GM18861 (cell line): ENCODE measurements at regions not wholly inside any gene's neighbourhood (a gene's known extent, or its start where the extent isn't known, plus 50 kb on each side); places are given as distances from the start of the nearest gene placed in this dataset.
"Not testable (repeated sequence)": the region's sequence is repeated elsewhere in the genome, so short reads cannot be mapped to it uniquely, and the experiment has no call there.

Experiments
- ATAC-seq: cut with Tn5 transposase; IDR thresholded peaks from one replicate; pipeline ENCODE4 v1.9.1; 2021; ENCODE audit not compliant: unreplicated experiment

DNA sequence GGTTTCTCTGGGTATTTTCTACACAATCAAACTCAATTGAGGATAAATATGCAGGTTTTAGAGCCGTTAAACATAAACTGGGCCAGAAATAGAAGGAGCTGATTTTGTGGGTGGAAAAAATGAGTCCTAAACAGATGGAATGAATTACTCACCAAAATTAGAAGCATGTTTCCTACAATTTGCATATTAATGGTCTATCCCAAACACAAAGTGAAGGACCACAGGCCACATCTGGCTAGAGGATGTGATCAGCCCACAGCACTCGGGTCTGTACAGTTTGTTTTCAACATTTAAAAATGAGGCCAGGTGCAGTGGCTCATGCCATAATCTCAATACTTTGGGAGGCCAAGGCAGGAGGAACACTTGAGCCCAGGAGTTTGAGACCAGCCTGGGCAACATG is 296.3 kb downstream of the PREX1 start:
- no peak for ATAC-seq

DNA sequence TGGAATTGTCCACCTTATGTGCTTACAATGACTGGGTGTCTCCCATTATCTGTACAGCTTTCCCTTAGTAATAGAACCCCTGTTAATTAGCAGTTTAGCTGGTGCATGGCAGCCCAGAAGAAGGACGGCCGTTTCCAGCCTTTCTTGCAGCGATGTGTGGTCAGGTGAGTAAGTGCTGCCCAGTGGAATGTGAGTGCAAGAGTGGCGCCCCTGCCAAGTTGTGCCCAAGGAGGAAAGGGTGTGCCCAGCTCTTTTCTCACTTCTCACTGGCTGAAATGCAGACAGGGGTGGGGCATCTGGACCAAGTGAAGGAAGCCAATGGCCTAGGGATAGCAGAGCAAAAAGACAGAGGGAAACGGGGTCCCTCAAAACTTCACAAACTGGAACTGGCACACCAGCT is 296.8 kb downstream of the PREX1 start:
- no peak for ATAC-seq

DNA sequence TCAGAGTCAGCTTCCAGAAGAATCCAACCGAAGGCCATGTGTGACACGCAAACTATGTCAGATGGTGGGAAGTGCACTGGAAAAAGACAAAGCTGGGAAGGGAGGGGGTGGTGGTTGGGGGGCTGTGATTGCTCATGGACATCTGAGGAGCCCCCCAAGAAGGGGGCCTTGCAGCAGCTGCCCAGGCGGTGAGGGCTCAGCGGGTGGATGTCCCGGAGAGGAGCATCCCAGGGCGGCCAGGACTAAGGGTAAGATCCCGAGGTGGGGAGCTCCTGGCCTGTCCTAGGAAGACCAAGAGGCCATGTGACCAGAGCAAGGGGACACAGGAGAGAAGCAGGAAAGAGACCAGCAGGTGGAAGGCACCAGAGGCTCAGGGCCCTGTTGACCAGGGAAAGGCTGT is 299.5 kb downstream of the PREX1 start:
- ATAC-seq: no peak

DNA sequence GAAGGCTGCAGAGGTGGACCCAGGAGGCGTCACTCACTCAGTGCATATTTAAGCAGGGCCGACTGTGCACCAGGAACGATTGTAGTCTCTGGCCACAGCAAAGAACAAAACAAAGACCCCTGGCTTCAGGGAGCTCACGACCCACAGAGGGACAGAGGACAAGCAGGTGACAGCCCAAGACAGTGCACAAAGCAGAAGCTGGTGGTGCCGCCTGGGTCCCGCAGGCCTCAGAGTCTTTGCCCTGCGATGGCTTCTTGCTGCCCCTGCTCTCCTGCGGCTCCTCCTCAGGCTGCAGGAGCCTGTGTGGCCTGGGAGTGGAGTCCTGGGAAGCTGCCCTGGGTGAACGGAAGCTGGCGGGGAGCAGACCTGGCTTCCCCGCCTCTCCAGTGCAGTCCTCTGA is 300.0 kb downstream of the PREX1 start:
- ATAC-seq: no peak

DNA sequence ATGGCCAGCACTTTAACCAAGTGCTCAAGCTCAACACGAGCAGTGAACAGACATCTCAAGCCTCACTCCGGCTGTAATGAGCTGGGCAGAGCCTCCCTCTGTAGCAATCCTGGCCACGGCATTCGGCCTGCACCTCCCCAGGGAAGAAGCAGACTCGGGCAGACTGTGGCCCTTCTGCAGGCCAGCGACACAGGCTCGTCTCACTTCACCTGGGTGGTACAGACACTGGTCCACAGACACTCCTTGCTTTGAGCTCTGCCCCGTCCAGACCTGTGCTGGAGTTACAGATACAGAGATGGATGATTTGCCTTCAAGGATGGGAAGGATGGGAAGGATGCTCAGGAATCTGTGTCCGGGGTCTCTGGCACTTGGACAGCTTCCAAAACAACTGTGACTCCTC is 300.9 kb downstream of the PREX1 start:
- no peak for ATAC-seq

DNA sequence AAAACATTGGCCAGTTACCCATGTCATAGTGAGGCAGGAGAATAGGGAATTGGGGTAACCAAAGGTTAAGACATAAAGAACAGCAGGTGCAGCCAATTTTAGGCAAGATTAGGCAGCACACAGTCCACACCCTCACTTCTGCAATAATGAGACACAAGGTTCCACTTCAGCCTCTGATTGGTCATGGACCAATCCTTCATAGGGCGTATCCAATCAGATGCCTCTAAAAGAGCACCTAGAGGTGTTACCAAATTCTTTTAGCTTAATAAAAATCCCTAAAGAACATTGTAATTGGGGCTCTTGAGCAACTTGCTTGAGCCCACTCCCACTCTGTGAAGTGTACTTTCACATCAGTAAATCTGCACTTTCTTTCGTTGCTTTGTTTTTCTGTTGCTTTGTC is 302.4 kb downstream of the PREX1 start:
- ATAC-seq: no peak

DNA sequence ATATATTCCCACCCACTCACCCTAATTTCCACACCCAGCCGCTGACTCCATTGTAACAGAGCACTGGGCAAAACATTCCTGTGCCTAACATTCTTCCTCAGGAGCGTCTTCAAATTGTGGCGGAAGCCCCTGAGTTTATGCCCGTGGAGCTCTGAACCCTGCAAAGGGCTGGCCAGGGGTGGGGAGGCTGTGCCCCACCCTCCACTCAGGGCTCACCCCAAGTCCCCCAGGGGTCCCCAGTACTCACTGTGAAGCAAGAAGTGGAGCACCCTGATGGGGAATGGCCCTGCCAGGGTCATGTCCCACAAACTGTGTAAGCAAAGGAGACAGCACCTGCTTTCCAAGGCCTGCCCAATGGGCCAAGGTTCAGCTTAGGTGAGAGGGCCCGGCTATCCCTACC is 303.2 kb downstream of the PREX1 start:
- ATAC-seq: no peak

DNA sequence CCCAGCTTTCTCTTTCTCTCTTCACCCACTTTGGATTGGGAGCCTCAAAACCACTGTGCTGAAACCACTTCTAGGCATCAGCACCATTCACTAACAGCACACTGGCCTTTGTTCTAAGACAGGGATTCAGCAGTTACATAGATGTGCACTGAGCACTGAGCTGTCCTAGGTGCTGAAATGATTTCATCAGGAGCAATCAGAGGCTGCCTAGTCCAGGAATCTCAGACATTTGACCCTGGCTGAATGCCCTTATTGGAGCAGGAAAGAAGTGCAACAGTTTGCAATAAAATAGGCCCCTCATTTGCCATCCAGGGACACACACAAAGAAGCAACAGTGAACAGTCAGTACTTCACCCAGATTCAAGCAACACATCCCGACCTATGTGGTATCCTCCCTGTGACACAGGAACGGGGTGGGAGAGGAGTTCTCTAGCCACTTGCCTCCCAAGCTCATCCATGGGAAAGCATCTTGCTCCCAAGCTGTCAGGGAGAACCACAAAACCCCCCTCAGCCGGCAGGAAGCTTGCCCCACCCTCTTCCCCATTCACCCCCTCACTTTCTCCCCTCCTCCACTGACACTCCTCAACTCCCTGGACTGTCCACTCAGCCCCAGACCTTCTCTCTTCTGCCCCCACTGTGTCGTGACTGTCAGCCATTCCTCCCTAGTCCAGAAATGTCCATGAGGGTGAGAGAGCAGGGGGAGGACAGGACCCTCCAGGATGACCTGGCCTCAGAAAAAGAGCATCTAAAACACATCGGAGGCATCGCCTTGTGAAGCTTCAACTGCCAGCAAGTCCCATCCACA is 304.4 kb downstream of the PREX1 start:
- ATAC-seq: no peak

DNA sequence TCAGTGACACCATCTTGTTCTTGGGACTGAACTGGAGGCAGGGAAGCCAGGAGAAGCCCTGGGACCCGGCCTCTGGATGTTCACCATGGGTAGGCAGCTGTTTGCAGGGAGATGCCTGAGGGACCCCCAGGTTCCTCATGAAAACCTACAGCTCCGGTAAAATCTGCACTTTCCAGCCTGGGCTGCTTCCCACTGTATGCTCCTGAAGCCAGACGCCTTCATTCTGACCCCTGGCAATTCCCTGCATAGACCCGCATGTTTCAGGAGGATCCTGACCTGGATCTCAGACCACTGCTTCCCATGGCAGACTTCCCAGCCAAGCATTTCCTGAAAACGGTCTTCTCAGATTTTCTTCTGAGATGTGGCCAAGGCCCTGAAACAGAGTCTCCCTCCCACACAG is 306.7 kb downstream of the PREX1 start:
- no peak for ATAC-seq

DNA sequence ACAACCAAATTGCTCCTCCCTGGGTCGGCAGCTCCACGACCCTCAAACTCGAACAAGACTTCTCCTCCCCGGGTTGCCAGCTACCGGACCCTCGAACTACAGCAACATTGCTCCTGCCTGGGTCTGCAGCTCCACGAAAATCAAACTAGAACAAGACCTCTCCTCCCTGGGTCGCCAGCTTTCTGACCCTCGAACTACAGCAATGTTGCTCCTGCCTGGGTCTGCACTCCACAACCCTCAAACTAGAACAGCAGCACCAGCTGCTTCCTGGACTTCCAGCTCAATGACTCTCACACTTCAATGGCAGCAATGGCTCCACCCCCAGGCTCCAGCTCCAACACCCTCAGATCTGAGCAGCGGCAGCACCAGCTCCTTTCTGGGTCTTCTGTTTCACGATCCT is 311.6 kb downstream of the PREX1 start:
- ATAC-seq: not testable (repeated sequence)

DNA sequence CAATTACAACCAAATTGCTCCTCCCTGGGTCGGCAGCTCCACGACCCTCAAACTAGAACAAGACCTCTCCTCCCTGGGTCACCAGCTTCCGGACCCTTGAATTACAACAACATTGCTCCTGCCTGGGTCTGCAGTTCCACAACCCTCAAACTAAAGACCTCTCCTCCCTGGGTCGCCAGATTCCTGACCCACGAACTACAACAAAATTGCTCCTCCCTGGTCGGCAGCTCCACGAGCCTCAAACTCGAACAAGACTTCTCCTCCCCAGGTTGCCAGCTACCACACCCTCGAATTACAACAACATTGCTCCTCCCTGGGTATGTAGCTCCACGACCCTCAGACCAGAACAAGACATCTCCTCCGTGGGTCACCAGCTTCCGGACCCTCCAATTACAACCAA is 313.2 kb downstream of the PREX1 start:
- ATAC-seq: not testable (repeated sequence)

DNA sequence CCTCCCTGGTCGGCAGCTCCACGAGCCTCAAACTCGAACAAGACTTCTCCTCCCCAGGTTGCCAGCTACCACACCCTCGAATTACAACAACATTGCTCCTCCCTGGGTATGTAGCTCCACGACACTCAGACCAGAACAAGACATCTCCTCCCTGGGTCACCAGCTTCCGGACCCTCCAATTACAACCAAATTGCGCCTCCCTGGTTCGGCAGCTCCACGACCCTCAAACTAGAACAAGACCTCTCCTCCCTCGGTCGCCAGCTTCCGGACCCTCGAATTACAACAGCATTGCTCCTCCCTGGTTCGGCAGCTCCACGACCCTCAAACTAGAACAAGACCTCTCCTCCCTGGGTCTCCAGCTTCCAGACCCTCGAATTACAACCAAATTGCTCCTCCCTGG is 315.3 kb downstream of the PREX1 start:
- not testable (repeated sequence) for ATAC-seq

DNA sequence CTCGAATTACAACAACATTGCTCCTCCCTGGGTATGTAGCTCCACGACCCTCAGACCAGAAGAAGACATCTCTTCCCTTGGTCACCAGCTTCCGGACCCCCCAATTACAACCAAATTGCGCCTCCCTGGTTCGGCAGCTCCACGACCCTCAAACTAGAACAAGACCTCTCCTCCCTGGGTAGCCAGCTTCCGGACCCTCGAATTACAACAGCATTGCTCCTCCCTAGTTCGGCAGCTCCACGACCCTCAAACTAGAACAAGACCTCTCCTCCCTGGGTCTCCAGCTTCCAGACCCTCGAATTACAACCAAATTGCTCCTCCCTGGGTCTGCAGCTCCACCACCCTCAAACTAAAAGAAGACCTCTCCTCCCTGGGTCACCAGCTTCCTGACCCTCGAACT is 322.7 kb downstream of the PREX1 start:
- not testable (repeated sequence) for ATAC-seq

DNA sequence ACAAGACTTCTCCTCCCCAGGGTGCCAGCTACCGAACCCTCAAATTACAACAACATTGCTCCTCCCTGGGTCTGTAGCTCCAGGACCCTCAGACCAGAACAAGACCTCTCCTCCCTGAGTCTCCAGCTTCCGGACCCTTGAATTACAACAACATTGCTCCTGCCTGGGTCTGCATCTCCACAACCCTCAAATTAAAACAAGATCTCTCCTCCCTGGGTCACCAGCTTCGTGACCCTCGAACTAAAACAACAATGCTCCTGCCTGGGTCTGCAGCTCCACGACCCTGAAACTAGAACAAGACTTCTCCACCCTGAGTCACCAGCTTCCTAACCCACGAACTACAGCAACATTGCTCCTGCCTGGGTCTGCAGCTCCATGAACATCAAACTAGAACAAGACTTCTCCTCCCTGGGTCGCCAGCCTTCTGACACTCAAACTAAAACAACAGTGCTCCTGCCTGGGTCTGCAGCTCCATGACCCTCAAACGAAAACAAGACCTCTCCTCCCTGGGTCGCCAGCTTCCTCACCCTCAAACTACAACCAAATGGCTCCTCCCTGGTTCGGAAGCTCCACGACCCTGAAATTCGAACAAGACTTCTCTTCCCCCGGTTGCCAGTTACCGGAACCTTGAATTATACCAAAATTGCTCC is 324.5 kb downstream of the PREX1 start:
- no peak for ATAC-seq

DNA sequence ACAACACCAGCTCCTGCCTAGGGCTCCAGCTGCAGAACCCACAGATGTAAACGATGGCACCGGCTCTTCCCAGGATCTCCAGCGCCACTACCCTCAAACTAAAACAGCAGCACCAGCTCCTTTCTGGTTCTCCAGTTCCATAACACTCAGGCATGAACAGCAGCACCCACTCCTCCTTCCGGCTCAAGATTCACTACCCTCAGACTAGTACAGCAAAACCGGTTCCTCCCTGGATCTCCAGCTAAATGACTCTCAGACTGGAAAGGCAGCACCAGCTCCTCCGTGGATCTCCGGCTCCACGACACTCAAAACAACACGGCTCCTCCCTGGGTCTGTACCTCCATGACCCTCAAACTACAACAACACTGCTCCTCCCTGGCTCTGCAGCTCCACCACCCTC is 325.0 kb downstream of the PREX1 start:
- ATAC-seq: no peak

DNA sequence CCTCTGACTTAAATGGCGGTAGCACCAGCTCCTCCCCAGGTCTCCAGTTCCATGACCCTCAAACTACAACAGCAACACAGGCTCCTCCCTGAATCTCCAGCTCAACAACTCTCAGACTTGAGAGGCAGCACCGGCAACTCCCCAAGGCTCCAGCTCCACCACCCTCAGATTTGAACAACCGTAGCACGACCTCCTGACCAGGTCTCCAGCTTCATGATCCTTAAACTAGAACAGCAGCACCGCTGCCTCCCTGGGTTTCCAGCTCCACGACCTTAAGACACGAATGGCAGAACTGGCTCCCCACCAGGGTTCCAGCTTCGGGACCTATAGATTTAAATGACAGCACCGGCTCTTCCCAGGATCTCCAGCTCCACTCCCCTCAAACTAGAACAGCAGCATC is 325.8 kb downstream of the PREX1 start:
- no peak for ATAC-seq

DNA sequence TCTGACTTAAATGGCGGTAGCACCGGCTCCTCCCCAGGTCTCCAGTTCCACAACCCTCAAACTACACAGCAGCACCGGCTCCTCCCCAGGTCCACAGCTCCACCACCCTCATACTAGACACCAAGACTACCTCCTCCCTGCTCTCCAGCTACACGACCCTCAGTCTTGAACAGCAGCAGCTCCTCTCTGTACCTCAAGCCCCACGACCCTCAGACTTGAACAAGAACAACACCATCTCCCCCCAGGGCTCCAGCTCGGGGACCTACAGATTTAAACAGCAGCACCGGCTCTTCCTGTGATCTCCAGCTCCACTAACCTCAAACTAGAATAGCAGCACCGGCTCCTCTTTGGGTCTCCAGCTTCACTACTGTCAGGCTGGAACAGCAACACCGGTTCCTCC is 326.9 kb downstream of the PREX1 start:
- ATAC-seq: not testable (repeated sequence)

DNA sequence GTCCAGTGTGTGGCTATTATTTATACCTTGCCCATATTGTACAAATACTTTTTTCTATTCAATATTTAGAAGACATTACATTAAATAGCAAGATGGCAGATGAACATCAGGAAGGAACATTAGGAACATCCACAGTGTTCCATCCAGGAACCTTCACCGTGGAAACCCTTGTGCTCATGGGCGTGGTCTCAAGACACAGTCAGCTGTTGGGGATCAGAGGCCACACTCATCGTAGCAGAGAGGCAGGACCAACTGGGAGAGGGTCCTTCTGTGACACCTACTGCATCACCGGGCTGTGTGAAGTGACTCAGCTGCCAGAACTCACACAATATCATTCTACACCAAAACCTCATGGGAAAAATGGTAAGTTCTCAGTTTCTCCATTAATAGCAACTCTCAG is 328.9 kb downstream of the PREX1 start:
- not testable (repeated sequence) for ATAC-seq

DNA sequence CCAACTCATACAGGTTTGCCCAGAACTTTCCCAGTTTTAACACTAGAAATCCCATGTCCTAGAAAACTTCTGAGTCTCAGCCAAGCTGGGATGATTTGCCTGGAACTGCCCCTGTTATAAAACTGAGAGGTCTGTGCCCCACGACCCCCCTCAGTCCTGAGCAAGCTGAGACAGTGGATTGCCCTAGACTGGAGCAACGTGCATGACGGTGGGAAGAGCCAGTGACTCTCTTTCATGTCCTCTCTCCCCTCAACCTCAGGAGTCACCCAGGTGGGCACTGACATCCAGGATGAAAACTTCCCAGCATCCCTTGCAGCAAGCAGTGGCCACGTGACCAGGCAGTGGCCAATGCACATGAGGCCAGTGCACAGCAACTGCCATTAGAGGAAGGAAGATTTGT is 329.7 kb downstream of the PREX1 start:
- ATAC-seq: not testable (repeated sequence)

DNA sequence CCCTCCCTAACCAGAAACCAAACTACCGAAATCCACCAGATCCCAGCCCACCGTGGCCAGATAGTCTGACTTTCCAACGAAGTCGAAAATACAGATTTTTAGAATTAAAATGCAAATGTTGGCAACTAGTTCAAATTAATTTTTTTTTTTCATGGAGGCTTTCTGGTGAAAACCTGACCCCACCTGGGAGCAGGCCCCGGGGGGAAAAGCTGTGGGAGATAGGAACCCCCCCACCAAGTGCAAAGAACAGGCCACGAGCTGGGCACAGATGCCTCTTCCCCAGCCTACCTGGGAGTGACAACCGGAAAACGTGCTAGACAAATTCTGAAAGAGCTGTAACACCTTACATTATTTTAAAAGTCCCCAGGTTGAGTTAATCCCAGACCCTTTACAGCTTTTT is 333.8 kb downstream of the PREX1 start:
- ATAC-seq: no peak

DNA sequence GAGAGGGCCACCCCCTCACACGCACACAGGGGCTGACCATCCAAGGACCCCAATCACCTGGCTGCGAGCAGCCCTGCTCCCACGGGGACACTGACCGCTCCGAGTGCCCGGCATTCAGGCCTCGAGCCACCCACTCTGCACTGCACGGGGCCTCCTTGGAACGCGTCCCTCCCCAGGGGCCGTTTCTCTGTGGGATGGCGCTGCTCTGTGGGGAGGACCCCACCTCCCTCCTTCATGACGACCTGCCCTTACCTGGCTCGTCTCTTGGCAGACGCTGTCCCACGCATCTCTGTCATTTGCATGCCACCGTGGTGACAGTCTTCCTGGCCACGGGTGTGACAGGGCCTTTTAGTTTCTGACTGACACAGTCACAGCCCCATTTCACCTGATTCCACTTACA is 334.5 kb downstream of the PREX1 start:
- not testable (repeated sequence) for ATAC-seq

DNA sequence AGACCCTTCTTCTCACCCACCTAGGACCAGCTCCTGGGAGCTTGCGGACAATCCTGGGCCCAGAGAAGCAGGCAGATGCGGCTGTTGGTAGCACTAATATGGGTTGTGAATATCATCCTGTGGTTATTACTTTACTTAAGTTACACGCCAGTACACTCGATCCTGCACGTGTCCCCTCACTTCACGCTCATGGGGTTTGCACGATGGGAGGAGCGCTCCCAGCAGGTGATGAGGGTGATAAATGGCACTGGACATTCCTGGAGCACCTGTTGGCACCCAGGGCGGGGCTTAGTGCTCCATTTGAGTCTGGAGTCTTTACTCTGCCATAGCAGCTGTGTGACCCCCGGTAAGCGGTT is 335.1 kb downstream of the PREX1 start:
- ATAC-seq: no peak
